GM12878 (cell line): ENCODE measurements at regions not wholly inside any gene's neighbourhood (a gene's known extent, or its start where the extent isn't known, plus 50 kb on each side); places are given as distances from the start of the nearest gene placed in this dataset.

ENCODE experiments used
- CHD4 ChIP-seq: fragments of 200-600 bp; sonication (generic); IDR thresholded peaks from 2 replicates; pipeline ENCODE4 v1.6.1; 2016; ENCODE audit warnings: mild to moderate bottlenecking
- EP300 ChIP-seq, 2 experiments: fragments of 150-350 bp in 1 of 2; IDR thresholded peaks; 2 replicates each; pipeline ENCODE4 v1.6.1; 2011 to 2012; ENCODE audit warnings: low read depth in 2 of 2, low read length in 2 of 2, borderline replicate concordance in 1 of 2, improper control_type of control experiment in 1 of 2, inconsistent platforms in 1 of 2; ENCODE audit not compliant: control insufficient read depth in 1 of 2
- EZH2 ChIP-seq: IDR thresholded peaks from 2 replicates; pipeline ENCODE4 v1.6.1; 2012; ENCODE audit warnings: low read depth, mild to moderate bottlenecking, control low read depth, inconsistent platforms, low read length, borderline replicate concordance; ENCODE audit not compliant: control insufficient read depth
- RAD21 ChIP-seq: IDR thresholded peaks from 2 replicates; pipeline ENCODE4 v1.6.1; 2011; ENCODE audit warnings: mild to moderate bottlenecking, low read depth, low read length, moderate library complexity; ENCODE audit not compliant: insufficient read depth

DNA sequence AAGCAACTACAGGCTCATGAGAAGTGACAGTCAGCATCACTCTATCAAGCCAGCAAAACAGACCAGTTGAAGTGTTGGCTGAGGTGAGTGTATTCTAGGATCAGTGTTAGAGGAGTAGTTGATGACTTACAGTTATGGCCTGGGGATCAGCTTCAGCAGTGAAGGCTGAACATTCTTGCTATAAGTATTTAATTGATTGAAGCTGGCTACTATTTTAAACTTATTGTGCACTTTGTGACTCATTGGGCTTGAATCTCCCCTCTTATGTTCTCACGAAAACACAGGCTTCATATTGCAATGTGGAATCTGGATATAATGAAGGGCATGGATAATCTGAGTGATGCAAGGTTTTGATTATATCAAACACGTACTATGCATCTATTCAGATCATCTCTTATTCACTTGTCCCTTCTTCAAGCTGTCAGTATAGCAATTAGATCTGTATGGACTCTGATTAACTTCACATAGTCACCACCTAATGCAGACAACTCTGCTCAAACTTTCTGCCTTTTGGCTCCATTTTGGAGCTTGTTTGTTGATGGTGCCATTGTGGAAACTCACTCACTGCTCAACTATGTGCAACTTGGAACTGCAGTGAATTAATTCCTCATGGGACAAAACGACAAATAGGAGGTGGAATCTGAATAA is 309.2 kb downstream of the SLC16A7 start:
- TF ChIP-seq RAD21 (no peak), CHD4 (no peak), EP300 (IDR thresholded peaks at IDR 0.05; ENCODE audit: borderline replicate concordance in 1 of 2, control insufficient read depth in 1 of 2, low read depth in 2 of 2, low read length in 2 of 2) (no peak), EZH2 (no peak)
